ENCODE measurements at regions not wholly inside any gene's neighbourhood (a gene's known extent, or its start where the extent isn't known, plus 50 kb on each side); places are given as distances from the start of the nearest gene placed in this dataset.

DNA sequence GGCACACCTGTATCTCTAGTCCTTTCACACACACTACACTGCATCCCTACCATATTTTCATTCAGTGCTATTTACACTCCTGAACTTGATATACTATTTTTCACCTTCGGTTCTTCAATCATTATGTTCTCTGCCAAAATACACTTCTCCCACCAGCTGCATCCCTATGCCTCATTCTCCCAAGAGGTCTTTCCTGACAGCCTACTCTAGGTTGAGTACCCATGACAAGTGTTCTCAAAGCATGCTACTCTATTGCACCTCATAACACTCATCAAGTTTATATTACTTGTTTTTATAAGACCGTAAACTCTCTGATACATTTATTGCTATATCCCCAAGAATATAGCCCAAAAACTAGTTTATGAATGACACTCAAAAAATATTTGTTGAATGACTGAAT, 549.5 kb downstream of the PYDC2 start:
- Mint-ChIP-seq H3K4me1 (no peaks in the 10 kb centered on the region), H3K27ac (no peak overlapping the region), H3K4me3 (no peak overlapping the region), H3K27me3 (no peaks in the 10 kb centered on the region), H3K36me3 (no peaks in the 10 kb centered on the region), H3K9me3 (peaks cover 8 to 26% (median 21%) of the 10 kb centered on the region in 3 donors)
- no peak for DNase-seq
- Histone ChIP-seq H3K4me1 (ENCODE audit: control insufficient read depth in 1 of 2, extremely low read depth in 1 of 2, insufficient read depth in 2 of 2, low read length in 2 of 2) (no peaks in the 10 kb centered on the region), H3K27me3 (replicated peaks in 1 of 2; ENCODE audit: control insufficient read depth in 2 of 2, extremely low read depth in 1 of 2, insufficient read depth in 2 of 2, low read length in 1 of 2) (no peaks in the 10 kb centered on the region), H3K9me3 (no peaks in the 10 kb centered on the region), H3K27ac (ENCODE audit: low read length) (no peak overlapping the region), H3K36me3 (ENCODE audit: control insufficient read depth in 2 of 2, extremely low read depth in 1 of 2, insufficient read depth in 1 of 2, low read length in 1 of 2) (no peaks in the 10 kb centered on the region), H3K4me3 (ENCODE audit: control insufficient read depth in 1 of 2, extremely low read depth in 1 of 2, low read length in 1 of 2) (no peak overlapping the region)
- CTCF ChIA-PET = no interaction called here
- POLR2A ChIA-PET = no interaction called here
- WGBS (ENCODE audit: insufficient coverage) = 0% methylated on average over 1 of the region's 2 CpGs
- ATAC-seq (replicated peaks in 1 of 4) = no peak

GRCh38 chr3:192011137-192011536, 550.2 kb downstream of the PYDC2 start:
- CTCF ChIA-PET = no interaction called here
- H3K4me1 Mint-ChIP-seq = no peaks in the 10 kb centered on the region

GRCh38 chr3:192013110-192013509, 552.1 kb downstream of the PYDC2 start:
- ATAC-seq (replicated peaks in 1 of 4) = no peak
- no peaks in the 10 kb centered on the region for H3K27me3 ChIP-seq (replicated peaks in 1 of 2; ENCODE audit: control insufficient read depth in 2 of 2, extremely low read depth in 1 of 2, insufficient read depth in 2 of 2, low read length in 1 of 2)

More at GRCh38 chr3:192011137-192011536, 550.2 kb downstream of the PYDC2 start:
- no peaks in the 10 kb centered on the region for H3K36me3 ChIP-seq (ENCODE audit: control insufficient read depth in 2 of 2, extremely low read depth in 1 of 2, insufficient read depth in 1 of 2, low read length in 1 of 2)
- H3K27ac ChIP-seq (ENCODE audit: low read length) = no peak overlapping the region
- no CpG with 5 or more reads among the region's 1 CpG for WGBS (ENCODE audit: insufficient coverage)
- Mint-ChIP-seq H3K9me3 (peaks cover 8 to 22% (median 19%) of the 10 kb centered on the region in 3 donors), H3K27me3 (no peaks in the 10 kb centered on the region), H3K36me3 (no peaks in the 10 kb centered on the region), H3K27ac (no peak overlapping the region), H3K4me3 (no peak overlapping the region)
- DNase-seq = no peak
- no peaks in the 10 kb centered on the region for H3K4me1 ChIP-seq (ENCODE audit: control insufficient read depth in 1 of 2, extremely low read depth in 1 of 2, insufficient read depth in 2 of 2, low read length in 2 of 2)
- POLR2A ChIA-PET = no interaction called here
- ATAC-seq (replicated peaks in 1 of 4) = no peak
- no peaks in the 10 kb centered on the region for H3K9me3 ChIP-seq
- H3K4me3 ChIP-seq (ENCODE audit: control insufficient read depth in 1 of 2, extremely low read depth in 1 of 2, low read length in 1 of 2) = no peak overlapping the region
- H3K27me3 ChIP-seq (replicated peaks in 1 of 2; ENCODE audit: control insufficient read depth in 2 of 2, extremely low read depth in 1 of 2, insufficient read depth in 2 of 2, low read length in 1 of 2) = no peaks in the 10 kb centered on the region

GRCh38 chr3:192022412-192022811, 561.4 kb downstream of the PYDC2 start:
- CTCF ChIA-PET = no interaction called here
- no peak for DNase-seq

More at GRCh38 chr3:192013110-192013509, 552.1 kb downstream of the PYDC2 start:
- 75% methylated on average over 1 of the region's 1 CpG for WGBS (ENCODE audit: insufficient coverage)
- Mint-ChIP-seq H3K36me3 (no peaks in the 10 kb centered on the region), H3K27ac (no peak overlapping the region), H3K9me3 (peaks cover 8 to 26% (median 23%) of the 10 kb centered on the region in 3 donors), H3K4me1 (no peaks in the 10 kb centered on the region), H3K4me3 (no peak overlapping the region), H3K27me3 (no peaks in the 10 kb centered on the region)
- no peak overlapping the region for H3K4me3 ChIP-seq (ENCODE audit: control insufficient read depth in 1 of 2, extremely low read depth in 1 of 2, low read length in 1 of 2)
- H3K36me3 ChIP-seq (ENCODE audit: control insufficient read depth in 2 of 2, extremely low read depth in 1 of 2, insufficient read depth in 1 of 2, low read length in 1 of 2) = no peaks in the 10 kb centered on the region
- no peaks in the 10 kb centered on the region for H3K4me1 ChIP-seq (ENCODE audit: control insufficient read depth in 1 of 2, extremely low read depth in 1 of 2, insufficient read depth in 2 of 2, low read length in 2 of 2)
- POLR2A ChIA-PET = no interaction called here
- no peak for DNase-seq
- H3K27ac ChIP-seq (ENCODE audit: low read length) = no peak overlapping the region
- no peaks in the 10 kb centered on the region for H3K9me3 ChIP-seq
- CTCF ChIA-PET = no interaction called here

GRCh38 chr3:192024751-192025150, 563.8 kb downstream of the PYDC2 start:
- ChIA-PET POLR2A (no interaction called here), CTCF (no interaction called here)
- H3K4me1 Mint-ChIP-seq = no peaks in the 10 kb centered on the region
- H3K27me3 ChIP-seq (replicated peaks in 1 of 2; ENCODE audit: control insufficient read depth in 2 of 2, extremely low read depth in 1 of 2, insufficient read depth in 2 of 2, low read length in 1 of 2) = no peaks in the 10 kb centered on the region
- H3K36me3 ChIP-seq (ENCODE audit: control insufficient read depth in 2 of 2, extremely low read depth in 1 of 2, insufficient read depth in 1 of 2, low read length in 1 of 2) = no peaks in the 10 kb centered on the region
- WGBS (ENCODE audit: insufficient coverage) = no CpG with 5 or more reads among the region's 1 CpG
- DNase-seq (no peak), ATAC-seq (replicated peaks in 1 of 4) (no peak)
- no peak overlapping the region for H3K27ac ChIP-seq (ENCODE audit: low read length)
- H3K27me3 Mint-ChIP-seq = no peaks in the 10 kb centered on the region
- H3K4me3 Mint-ChIP-seq = no peak overlapping the region
- no peak overlapping the region for H3K27ac Mint-ChIP-seq
- no peaks in the 10 kb centered on the region for H3K9me3 ChIP-seq
- no peak overlapping the region for H3K4me3 ChIP-seq (ENCODE audit: control insufficient read depth in 1 of 2, extremely low read depth in 1 of 2, low read length in 1 of 2)
- no peaks in the 10 kb centered on the region for H3K4me1 ChIP-seq (ENCODE audit: control insufficient read depth in 1 of 2, extremely low read depth in 1 of 2, insufficient read depth in 2 of 2, low read length in 2 of 2)
- peaks cover 6 to 9% (median 7%) of the 10 kb centered on the region in 3 donors for H3K9me3 Mint-ChIP-seq
- no peaks in the 10 kb centered on the region for H3K36me3 Mint-ChIP-seq

More at GRCh38 chr3:192022412-192022811, 561.4 kb downstream of the PYDC2 start:
- H3K36me3 Mint-ChIP-seq = no peaks in the 10 kb centered on the region
- peaks cover 4 to 18% (median 8%) of the 10 kb centered on the region in 3 donors for H3K9me3 Mint-ChIP-seq
- POLR2A ChIA-PET = no interaction called here
- Histone ChIP-seq H3K27ac (ENCODE audit: low read length) (no peak overlapping the region), H3K4me1 (ENCODE audit: control insufficient read depth in 1 of 2, extremely low read depth in 1 of 2, insufficient read depth in 2 of 2, low read length in 2 of 2) (no peaks in the 10 kb centered on the region), H3K4me3 (ENCODE audit: control insufficient read depth in 1 of 2, extremely low read depth in 1 of 2, low read length in 1 of 2) (no peak overlapping the region), H3K27me3 (replicated peaks in 1 of 2; ENCODE audit: control insufficient read depth in 2 of 2, extremely low read depth in 1 of 2, insufficient read depth in 2 of 2, low read length in 1 of 2) (no peaks in the 10 kb centered on the region), H3K36me3 (ENCODE audit: control insufficient read depth in 2 of 2, extremely low read depth in 1 of 2, insufficient read depth in 1 of 2, low read length in 1 of 2) (no peaks in the 10 kb centered on the region), H3K9me3 (no peaks in the 10 kb centered on the region)
- H3K27me3 Mint-ChIP-seq = no peaks in the 10 kb centered on the region
- 40% methylated on average over 1 of the region's 2 CpGs for WGBS (ENCODE audit: insufficient coverage)
- H3K4me1 Mint-ChIP-seq = no peaks in the 10 kb centered on the region
- H3K27ac Mint-ChIP-seq = no peak overlapping the region
- H3K4me3 Mint-ChIP-seq = no peak overlapping the region
- no peak for ATAC-seq (replicated peaks in 1 of 4)

- H3K27ac ChIP-seq (ENCODE audit: low read length) = no peak overlapping the region
- no peaks in the 10 kb centered on the region for H3K4me1 ChIP-seq (ENCODE audit: control insufficient read depth in 1 of 2, extremely low read depth in 1 of 2, insufficient read depth in 2 of 2, low read length in 2 of 2)
- POLR2A ChIA-PET = no interaction called here
- DNase-seq (no peak), ATAC-seq (replicated peaks in 1 of 4) (no peak)
- no CpG with 5 or more reads among the region's 2 CpGs for WGBS (ENCODE audit: insufficient coverage)
- H3K4me3 ChIP-seq (ENCODE audit: control insufficient read depth in 1 of 2, extremely low read depth in 1 of 2, low read length in 1 of 2) = no peak overlapping the region
- no peak overlapping the region for H3K4me3 Mint-ChIP-seq
- peaks cover 6 to 9% (median 6%) of the 10 kb centered on the region in 3 donors for H3K9me3 Mint-ChIP-seq
- no peaks in the 10 kb centered on the region for H3K27me3 ChIP-seq (replicated peaks in 1 of 2; ENCODE audit: control insufficient read depth in 2 of 2, extremely low read depth in 1 of 2, insufficient read depth in 2 of 2, low read length in 1 of 2)
- H3K9me3 ChIP-seq = no peaks in the 10 kb centered on the region
- no peaks in the 10 kb centered on the region for H3K36me3 ChIP-seq (ENCODE audit: control insufficient read depth in 2 of 2, extremely low read depth in 1 of 2, insufficient read depth in 1 of 2, low read length in 1 of 2)
- H3K4me1 Mint-ChIP-seq = no peaks in the 10 kb centered on the region
- CTCF ChIA-PET = no interaction called here
- H3K27ac Mint-ChIP-seq = no peak overlapping the region
- no peaks in the 10 kb centered on the region for H3K36me3 Mint-ChIP-seq
- H3K27me3 Mint-ChIP-seq = no peaks in the 10 kb centered on the region
Measured at GRCh38 chr3:192026661-192027060, 565.7 kb downstream of the PYDC2 start.

- ChIA-PET POLR2A (no interaction called here), CTCF (no interaction called here)
- no peaks in the 10 kb centered on the region for H3K36me3 ChIP-seq (ENCODE audit: control insufficient read depth in 2 of 2, extremely low read depth in 1 of 2, insufficient read depth in 1 of 2, low read length in 1 of 2)
- no peaks in the 10 kb centered on the region for H3K9me3 ChIP-seq
- Mint-ChIP-seq H3K4me3 (no peak overlapping the region), H3K4me1 (no peaks in the 10 kb centered on the region), H3K9me3 (peaks cover 7 to 8% (median 8%) of the 10 kb centered on the region in 3 donors), H3K36me3 (no peaks in the 10 kb centered on the region), H3K27me3 (no peaks in the 10 kb centered on the region), H3K27ac (no peak overlapping the region)
- no peak for ATAC-seq (replicated peaks in 1 of 4)
- WGBS (ENCODE audit: insufficient coverage) = no CpG with 5 or more reads among the region's 3 CpGs
- no peak overlapping the region for H3K27ac ChIP-seq (ENCODE audit: low read length)
- H3K27me3 ChIP-seq (replicated peaks in 1 of 2; ENCODE audit: control insufficient read depth in 2 of 2, extremely low read depth in 1 of 2, insufficient read depth in 2 of 2, low read length in 1 of 2) = no peaks in the 10 kb centered on the region
- DNase-seq = no peak
- no peaks in the 10 kb centered on the region for H3K4me1 ChIP-seq (ENCODE audit: control insufficient read depth in 1 of 2, extremely low read depth in 1 of 2, insufficient read depth in 2 of 2, low read length in 2 of 2)
- no peak overlapping the region for H3K4me3 ChIP-seq (ENCODE audit: control insufficient read depth in 1 of 2, extremely low read depth in 1 of 2, low read length in 1 of 2)
Measured at GRCh38 chr3:192031941-192032340, 571.0 kb downstream of the PYDC2 start.
